ENCODE measurements at regions not wholly inside any gene's neighbourhood (a gene's known extent, or its start where the extent isn't known, plus 50 kb on each side); places are given as distances from the start of the nearest gene placed in this dataset.

- no peak for TF ChIP-seq POLR2AphosphoS5 (IDR thresholded peaks at IDR 0.05; ENCODE audit: low read depth)
- no peak for TF ChIP-seq CTCF (IDR thresholded peaks at IDR 0.05; ENCODE audit: insufficient read depth, low read length)
- TF ChIP-seq SPI1 (IDR thresholded peaks at IDR 0.05; ENCODE audit: borderline replicate concordance, low read depth) = no peak
- TF ChIP-seq REST (IDR thresholded peaks at IDR 0.05; ENCODE audit: insufficient replicate concordance, low read depth) = no peak
Observed at GRCh38 chr2:238510911-238511613, 84.3 kb downstream of the ASB1 start.

Measured in HL-60 (cell line).